ENCODE measurements at regions not wholly inside any gene's neighbourhood (a gene's known extent, or its start where the extent isn't known, plus 50 kb on each side); places are given as distances from the start of the nearest gene placed in this dataset.

DNA sequence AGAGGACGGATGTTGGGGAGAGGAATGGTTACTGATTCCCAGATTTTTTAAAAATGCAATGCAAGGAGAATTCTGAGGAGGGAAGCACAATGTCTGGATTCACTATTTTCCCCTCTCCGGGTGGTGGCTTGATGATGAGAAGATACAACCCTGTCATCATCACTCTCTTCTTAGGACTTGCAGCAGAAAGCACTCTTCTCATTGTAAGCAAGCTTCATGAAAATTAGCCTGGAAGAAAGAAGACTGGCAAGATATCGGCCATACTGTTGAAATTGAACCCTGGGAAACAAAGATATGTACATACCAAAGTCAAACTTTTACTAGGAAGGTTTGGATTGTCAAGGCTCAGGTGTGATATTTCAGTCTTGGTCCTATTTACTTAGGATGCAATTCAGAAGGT lies 195.7 kb downstream of the EDN1 start:
- TF ChIP-seq, protein P1, sequence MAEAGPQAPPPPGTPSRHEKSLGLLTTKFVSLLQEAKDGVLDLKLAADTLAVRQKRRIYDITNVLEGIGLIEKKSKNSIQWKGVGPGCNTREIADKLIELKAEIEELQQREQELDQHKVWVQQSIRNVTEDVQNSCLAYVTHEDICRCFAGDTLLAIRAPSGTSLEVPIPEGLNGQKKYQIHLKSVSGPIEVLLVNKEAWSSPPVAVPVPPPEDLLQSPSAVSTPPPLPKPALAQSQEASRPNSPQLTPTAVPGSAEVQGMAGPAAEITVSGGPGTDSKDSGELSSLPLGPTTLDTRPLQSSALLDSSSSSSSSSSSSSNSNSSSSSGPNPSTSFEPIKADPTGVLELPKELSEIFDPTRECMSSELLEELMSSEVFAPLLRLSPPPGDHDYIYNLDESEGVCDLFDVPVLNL (CRISPR knock-in tag; IDR thresholded peaks at IDR 0.05; ENCODE audit: borderline replicate concordance, low read depth) = no peak
- TF ChIP-seq, protein P2, sequence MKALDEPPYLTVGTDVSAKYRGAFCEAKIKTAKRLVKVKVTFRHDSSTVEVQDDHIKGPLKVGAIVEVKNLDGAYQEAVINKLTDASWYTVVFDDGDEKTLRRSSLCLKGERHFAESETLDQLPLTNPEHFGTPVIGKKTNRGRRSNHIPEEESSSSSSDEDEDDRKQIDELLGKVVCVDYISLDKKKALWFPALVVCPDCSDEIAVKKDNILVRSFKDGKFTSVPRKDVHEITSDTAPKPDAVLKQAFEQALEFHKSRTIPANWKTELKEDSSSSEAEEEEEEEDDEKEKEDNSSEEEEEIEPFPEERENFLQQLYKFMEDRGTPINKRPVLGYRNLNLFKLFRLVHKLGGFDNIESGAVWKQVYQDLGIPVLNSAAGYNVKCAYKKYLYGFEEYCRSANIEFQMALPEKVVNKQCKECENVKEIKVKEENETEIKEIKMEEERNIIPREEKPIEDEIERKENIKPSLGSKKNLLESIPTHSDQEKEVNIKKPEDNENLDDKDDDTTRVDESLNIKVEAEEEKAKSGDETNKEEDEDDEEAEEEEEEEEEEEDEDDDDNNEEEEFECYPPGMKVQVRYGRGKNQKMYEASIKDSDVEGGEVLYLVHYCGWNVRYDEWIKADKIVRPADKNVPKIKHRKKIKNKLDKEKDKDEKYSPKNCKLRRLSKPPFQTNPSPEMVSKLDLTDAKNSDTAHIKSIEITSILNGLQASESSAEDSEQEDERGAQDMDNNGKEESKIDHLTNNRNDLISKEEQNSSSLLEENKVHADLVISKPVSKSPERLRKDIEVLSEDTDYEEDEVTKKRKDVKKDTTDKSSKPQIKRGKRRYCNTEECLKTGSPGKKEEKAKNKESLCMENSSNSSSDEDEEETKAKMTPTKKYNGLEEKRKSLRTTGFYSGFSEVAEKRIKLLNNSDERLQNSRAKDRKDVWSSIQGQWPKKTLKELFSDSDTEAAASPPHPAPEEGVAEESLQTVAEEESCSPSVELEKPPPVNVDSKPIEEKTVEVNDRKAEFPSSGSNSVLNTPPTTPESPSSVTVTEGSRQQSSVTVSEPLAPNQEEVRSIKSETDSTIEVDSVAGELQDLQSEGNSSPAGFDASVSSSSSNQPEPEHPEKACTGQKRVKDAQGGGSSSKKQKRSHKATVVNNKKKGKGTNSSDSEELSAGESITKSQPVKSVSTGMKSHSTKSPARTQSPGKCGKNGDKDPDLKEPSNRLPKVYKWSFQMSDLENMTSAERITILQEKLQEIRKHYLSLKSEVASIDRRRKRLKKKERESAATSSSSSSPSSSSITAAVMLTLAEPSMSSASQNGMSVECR (CRISPR knock-in tag; IDR thresholded peaks at IDR 0.05; ENCODE audit: borderline replicate concordance) = no peak
- TF ChIP-seq, protein P3, sequence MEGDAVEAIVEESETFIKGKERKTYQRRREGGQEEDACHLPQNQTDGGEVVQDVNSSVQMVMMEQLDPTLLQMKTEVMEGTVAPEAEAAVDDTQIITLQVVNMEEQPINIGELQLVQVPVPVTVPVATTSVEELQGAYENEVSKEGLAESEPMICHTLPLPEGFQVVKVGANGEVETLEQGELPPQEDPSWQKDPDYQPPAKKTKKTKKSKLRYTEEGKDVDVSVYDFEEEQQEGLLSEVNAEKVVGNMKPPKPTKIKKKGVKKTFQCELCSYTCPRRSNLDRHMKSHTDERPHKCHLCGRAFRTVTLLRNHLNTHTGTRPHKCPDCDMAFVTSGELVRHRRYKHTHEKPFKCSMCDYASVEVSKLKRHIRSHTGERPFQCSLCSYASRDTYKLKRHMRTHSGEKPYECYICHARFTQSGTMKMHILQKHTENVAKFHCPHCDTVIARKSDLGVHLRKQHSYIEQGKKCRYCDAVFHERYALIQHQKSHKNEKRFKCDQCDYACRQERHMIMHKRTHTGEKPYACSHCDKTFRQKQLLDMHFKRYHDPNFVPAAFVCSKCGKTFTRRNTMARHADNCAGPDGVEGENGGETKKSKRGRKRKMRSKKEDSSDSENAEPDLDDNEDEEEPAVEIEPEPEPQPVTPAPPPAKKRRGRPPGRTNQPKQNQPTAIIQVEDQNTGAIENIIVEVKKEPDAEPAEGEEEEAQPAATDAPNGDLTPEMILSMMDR (IDR thresholded peaks at IDR 0.05) = no peak
- TF ChIP-seq NR2C2 (CRISPR knock-in tag; IDR thresholded peaks at IDR 0.05) (no peak), HMGA2 (CRISPR knock-in tag; IDR thresholded peaks at IDR 0.05) (no peak), TP53 (CRISPR knock-in tag; IDR thresholded peaks at IDR 0.05) (no peak)
